MCF 10A (cell line): ENCODE measurements at regions not wholly inside any gene's neighbourhood (a gene's known extent, or its start where the extent isn't known, plus 50 kb on each side); places are given as distances from the start of the nearest gene placed in this dataset.

Experiments used
- BruUV-seq: library from RNA; stranded (reverse); fragments of 400-500 nt; replicated peaks from 2 replicates; lab custom pipeline; 2021; lab: Mats Ljungman, UMichigan
- CTCF ChIA-PET: fragments of 300-600 bp; sonication (Branson Sonifier 250); formaldehyde crosslinking; extraction: SDS; loops from one replicate; lab custom pipeline; 2021; ENCODE audit warnings: antibody characterized with exemption, inconsistent platforms; lab: Yijun Ruan, JAX
- POLR2A ChIA-PET: fragments of 300-600, 350-650 bp; sonication (Branson Sonifier 250); formaldehyde crosslinking; extraction: SDS; loops from one replicate; lab custom pipeline; 2020; ENCODE audit warnings: antibody characterized with exemption, inconsistent platforms; lab: Yijun Ruan, JAX
- DNase-seq: peaks from one replicate; pipeline ENCODE4 v3.0.0-alpha.2; 2018; ENCODE audit not compliant: unreplicated experiment
- H3K27ac Mint-ChIP-seq: one replicate; pipeline ENCODE4 v1.8.0; 2022; ENCODE audit warnings: mild to moderate bottlenecking, low read depth, mixed read lengths; ENCODE audit not compliant: unreplicated experiment
- H3K27me3 Mint-ChIP-seq: one replicate; pipeline ENCODE4 v1.8.0; 2022; ENCODE audit warnings: mixed read lengths; ENCODE audit not compliant: insufficient read depth, unreplicated experiment
- H3K36me3 Mint-ChIP-seq: one replicate; pipeline ENCODE4 v1.8.0; 2022; ENCODE audit warnings: mild to moderate bottlenecking, moderate library complexity, mixed read lengths; ENCODE audit not compliant: insufficient read depth, unreplicated experiment
- H3K4me1 Mint-ChIP-seq: one replicate; pipeline ENCODE4 v1.8.0; 2022; ENCODE audit warnings: mixed read lengths; ENCODE audit not compliant: insufficient read depth, unreplicated experiment
- H3K4me3 Mint-ChIP-seq: one replicate; pipeline ENCODE4 v1.8.0; 2022; ENCODE audit warnings: mild to moderate bottlenecking, moderate library complexity, mixed read lengths; ENCODE audit not compliant: unreplicated experiment
- H3K9me3 Mint-ChIP-seq: one replicate; pipeline ENCODE4 v1.8.0; 2022; ENCODE audit warnings: mixed read lengths; ENCODE audit not compliant: unreplicated experiment
- intact Hi-C: fragments of 100-400 bp; cut with micrococcal nuclease; formaldehyde crosslinking; loops from 2 replicates; pipeline ENCODE4 v1.14.1; 2022
- TF ChIP-seq, protein P1 (sequence below): fragments of 200-600 bp; IDR thresholded peaks from one replicate; pipeline ENCODE4 v1.8.0; 2022; ENCODE audit warnings: antibody characterized with exemption, mild to moderate bottlenecking; ENCODE audit not compliant: unreplicated experiment

DNA sequence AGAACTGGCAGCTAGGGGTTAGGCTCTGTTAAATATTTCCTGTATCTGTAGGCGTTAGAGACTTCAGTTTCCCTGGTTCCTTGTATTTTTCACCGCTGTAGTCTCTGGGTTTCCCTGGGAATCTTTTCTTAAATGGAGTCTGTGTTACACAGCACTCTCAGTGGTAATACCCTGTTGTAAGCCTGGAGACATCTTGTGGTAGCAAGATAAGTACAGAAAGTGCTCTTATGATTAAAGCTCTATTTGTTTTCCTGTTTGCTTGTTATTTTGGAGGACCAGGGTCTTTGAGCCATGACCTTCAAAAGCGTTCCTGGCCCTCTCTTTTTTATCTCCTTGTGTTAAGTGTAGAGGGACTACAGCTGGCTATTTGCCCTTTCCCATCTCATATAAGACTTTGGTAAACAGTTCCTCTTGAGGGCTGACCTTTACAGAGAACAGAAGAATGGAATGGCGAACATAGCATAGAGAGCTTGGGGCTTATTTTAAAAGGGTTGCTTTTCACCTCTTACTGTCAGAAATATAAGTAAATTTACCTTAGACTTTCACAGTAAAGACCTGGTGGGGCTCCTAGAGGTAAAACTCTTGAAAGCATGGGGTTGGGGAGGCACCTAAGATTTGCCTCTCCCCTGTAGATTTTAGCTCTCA, 782.5 kb downstream of the FAT4 start:
- ChIA-PET CTCF (interaction anchor here (0.9 kb wide), 1 partner anchor 333 kb away, joined by 4 read pairs; no protein-coding TSS in a partner anchor), POLR2A (no interaction called here)
- no peaks in the 10 kb centered on the region for H3K4me1 Mint-ChIP-seq
- no peak overlapping the region for H3K27ac Mint-ChIP-seq
- intact Hi-C loops: no loop called here
- BruUV-seq: no TSS peak
- no peaks in the 10 kb centered on the region for H3K9me3 Mint-ChIP-seq
- no peak overlapping the region for H3K4me3 Mint-ChIP-seq
- TF ChIP-seq, protein P1, sequence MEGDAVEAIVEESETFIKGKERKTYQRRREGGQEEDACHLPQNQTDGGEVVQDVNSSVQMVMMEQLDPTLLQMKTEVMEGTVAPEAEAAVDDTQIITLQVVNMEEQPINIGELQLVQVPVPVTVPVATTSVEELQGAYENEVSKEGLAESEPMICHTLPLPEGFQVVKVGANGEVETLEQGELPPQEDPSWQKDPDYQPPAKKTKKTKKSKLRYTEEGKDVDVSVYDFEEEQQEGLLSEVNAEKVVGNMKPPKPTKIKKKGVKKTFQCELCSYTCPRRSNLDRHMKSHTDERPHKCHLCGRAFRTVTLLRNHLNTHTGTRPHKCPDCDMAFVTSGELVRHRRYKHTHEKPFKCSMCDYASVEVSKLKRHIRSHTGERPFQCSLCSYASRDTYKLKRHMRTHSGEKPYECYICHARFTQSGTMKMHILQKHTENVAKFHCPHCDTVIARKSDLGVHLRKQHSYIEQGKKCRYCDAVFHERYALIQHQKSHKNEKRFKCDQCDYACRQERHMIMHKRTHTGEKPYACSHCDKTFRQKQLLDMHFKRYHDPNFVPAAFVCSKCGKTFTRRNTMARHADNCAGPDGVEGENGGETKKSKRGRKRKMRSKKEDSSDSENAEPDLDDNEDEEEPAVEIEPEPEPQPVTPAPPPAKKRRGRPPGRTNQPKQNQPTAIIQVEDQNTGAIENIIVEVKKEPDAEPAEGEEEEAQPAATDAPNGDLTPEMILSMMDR: no peak
- no peaks in the 10 kb centered on the region for H3K36me3 Mint-ChIP-seq
- H3K27me3 Mint-ChIP-seq: no peaks in the 10 kb centered on the region
- DNase-seq: no peak

DNA sequence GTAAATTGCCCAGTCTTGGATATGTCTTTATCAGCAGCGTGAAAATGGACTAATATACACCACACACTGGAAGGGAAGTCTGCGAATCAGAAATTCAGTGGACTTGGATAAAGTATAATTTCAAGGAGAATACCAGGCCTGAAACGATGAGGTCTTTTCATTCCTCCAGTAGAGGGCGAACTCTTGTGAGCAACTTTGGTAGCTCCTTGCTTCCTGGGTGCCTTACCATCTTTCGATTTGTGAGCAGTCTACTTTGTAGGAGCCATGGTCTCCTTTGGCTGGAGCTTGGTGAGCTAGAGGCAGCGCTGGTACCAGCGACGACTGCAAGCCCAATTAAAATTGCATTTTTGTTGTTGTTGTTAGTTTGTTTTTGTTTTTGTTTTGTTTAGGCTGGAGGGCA, 791.9 kb downstream of the FAT4 start:
- H3K9me3 Mint-ChIP-seq: peaks cover 7% of the 10 kb centered on the region
- CTCF ChIA-PET: interaction anchor here (0.8 kb wide), 1 partner anchor 118 kb away, joined by 3 read pairs; no protein-coding TSS in a partner anchor
- H3K4me3 Mint-ChIP-seq: no peak overlapping the region
- no peak for DNase-seq
- intact Hi-C loops: no loop called here
- H3K4me1 Mint-ChIP-seq: no peaks in the 10 kb centered on the region
- TF ChIP-seq, protein P1: no peak
- no peak overlapping the region for H3K27ac Mint-ChIP-seq
- BruUV-seq: no TSS peak
- no peaks in the 10 kb centered on the region for H3K36me3 Mint-ChIP-seq
- POLR2A ChIA-PET: no interaction called here
- no peaks in the 10 kb centered on the region for H3K27me3 Mint-ChIP-seq

DNA sequence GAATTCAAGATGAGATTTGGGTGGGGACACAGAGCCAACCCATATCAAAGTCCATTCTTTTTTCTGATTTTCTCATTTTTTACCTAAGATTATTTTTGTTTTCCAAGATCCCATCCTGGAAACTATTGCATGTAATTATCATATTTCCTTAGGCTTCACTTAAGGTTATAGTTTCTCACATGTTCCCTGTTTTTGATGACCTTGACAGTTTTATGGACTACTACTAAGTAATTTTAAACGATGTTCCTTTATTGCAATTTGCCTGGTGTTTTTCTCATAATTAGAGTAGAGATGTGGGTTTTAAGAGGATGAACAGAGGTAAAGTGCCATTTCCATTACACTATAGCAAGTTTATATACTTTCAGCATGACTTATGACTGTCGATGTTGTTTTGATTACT, 795.1 kb downstream of the FAT4 start:
- intact Hi-C loops: no loop called here
- H3K27me3 Mint-ChIP-seq: no peaks in the 10 kb centered on the region
- no peak overlapping the region for H3K4me3 Mint-ChIP-seq
- TF ChIP-seq, protein P1: no peak
- H3K4me1 Mint-ChIP-seq: no peaks in the 10 kb centered on the region
- no peak for DNase-seq
- H3K27ac Mint-ChIP-seq: no peak overlapping the region
- ChIA-PET CTCF (no interaction called here), POLR2A (no interaction called here)
- no peaks in the 10 kb centered on the region for H3K36me3 Mint-ChIP-seq
- peaks cover 19% of the 10 kb centered on the region for H3K9me3 Mint-ChIP-seq
- no TSS peak for BruUV-seq

DNA sequence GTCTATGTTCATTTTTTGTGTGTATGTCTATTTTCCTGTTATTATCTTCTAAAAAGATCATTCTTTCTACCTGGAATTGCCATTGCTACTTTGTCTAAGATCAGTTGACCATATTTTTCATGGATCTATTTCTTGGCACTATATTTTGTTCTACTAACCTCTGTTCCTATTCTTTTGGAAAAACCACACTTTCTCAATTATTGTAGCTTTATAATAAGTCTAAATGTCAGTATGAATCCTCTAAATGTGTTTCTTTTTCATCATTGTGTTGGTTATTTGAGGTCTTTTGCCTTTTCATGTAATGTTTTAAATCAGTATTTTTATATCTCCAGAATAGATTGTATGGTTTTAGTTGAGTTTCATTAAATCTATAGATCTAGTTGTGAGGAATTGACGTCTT, 798.3 kb downstream of the FAT4 start:
- ChIA-PET CTCF (interaction anchor here (0.6 kb wide), 1 partner anchor 65 kb away, joined by 3 read pairs; no protein-coding TSS in a partner anchor), POLR2A (no interaction called here)
- BruUV-seq: no TSS peak
- no peaks in the 10 kb centered on the region for H3K27me3 Mint-ChIP-seq
- H3K4me1 Mint-ChIP-seq: no peaks in the 10 kb centered on the region
- H3K36me3 Mint-ChIP-seq: no peaks in the 10 kb centered on the region
- H3K27ac Mint-ChIP-seq: no peak overlapping the region
- TF ChIP-seq, protein P1: no peak
- H3K9me3 Mint-ChIP-seq: peaks cover 34% of the 10 kb centered on the region
- intact Hi-C loops: no loop called here
- no peak for DNase-seq
- no peak overlapping the region for H3K4me3 Mint-ChIP-seq
